Suprapubic skin (tissue), 4 donors: ENCODE measurements at regions not wholly inside any gene's neighbourhood (a gene's known extent, or its start where the extent isn't known, plus 50 kb on each side); places are given as distances from the start of the nearest gene placed in this dataset.

Experiments used
- POLR2A ChIP-seq, 2 donors: fragments of 450-650 bp; IDR thresholded peaks; one replicate each; pipeline ENCODE4 v1.6.1; 2017; ENCODE audit warnings: antibody characterized with exemption in 2 of 2, mild to moderate bottlenecking in 2 of 2, moderate library complexity in 2 of 2
- POLR2AphosphoS5 ChIP-seq, 3 donors: sonication (generic); formaldehyde crosslinking; IDR thresholded peaks; one replicate each; pipeline ENCODE4 v1.6.1; 2017; ENCODE audit warnings: antibody characterized with exemption in 3 of 3
- TF ChIP-seq, protein P1 (sequence below), 2 donors: fragments of 200-600 bp in 1 of 2; fragments of 450-650 bp in 1 of 2; sonication (generic) in 1 of 2; IDR thresholded peaks; one replicate each; pipeline ENCODE4 v1.5.1; 2016 to 2019; ENCODE audit warnings: antibody characterized with exemption in 2 of 2, mild to moderate bottlenecking in 1 of 2, moderate library complexity in 1 of 2

DNA sequence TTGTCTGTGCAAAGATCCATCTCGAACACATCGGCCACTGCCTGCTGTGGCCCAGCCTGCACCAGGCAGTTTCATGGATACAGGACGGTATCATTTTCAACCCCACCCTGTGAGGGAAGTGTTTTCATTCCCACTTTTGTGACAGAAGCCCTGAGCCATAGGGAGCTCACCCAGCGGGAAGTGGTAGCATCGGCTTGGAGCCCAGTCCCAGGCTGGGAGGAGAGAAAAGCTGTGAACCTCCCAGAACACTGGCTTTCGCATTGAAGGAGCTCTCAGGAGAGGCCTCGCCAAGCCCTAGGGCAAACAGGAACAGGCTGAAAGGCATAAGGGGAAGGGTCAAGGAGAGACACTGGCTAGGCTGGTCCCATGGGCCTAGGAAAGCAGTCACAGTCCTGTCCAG lies 166.1 kb downstream of the TFCP2L1 start:
- TF ChIP-seq, protein P1, sequence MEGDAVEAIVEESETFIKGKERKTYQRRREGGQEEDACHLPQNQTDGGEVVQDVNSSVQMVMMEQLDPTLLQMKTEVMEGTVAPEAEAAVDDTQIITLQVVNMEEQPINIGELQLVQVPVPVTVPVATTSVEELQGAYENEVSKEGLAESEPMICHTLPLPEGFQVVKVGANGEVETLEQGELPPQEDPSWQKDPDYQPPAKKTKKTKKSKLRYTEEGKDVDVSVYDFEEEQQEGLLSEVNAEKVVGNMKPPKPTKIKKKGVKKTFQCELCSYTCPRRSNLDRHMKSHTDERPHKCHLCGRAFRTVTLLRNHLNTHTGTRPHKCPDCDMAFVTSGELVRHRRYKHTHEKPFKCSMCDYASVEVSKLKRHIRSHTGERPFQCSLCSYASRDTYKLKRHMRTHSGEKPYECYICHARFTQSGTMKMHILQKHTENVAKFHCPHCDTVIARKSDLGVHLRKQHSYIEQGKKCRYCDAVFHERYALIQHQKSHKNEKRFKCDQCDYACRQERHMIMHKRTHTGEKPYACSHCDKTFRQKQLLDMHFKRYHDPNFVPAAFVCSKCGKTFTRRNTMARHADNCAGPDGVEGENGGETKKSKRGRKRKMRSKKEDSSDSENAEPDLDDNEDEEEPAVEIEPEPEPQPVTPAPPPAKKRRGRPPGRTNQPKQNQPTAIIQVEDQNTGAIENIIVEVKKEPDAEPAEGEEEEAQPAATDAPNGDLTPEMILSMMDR (IDR thresholded peaks at IDR 0.05), result no peak
- TF ChIP-seq POLR2A (IDR thresholded peaks at IDR 0.05) (no peak), POLR2AphosphoS5 (IDR thresholded peaks at IDR 0.05) (no peak)
